ENCODE measurements at regions not wholly inside any gene's neighbourhood (a gene's known extent, or its start where the extent isn't known, plus 50 kb on each side); places are given as distances from the start of the nearest gene placed in this dataset.

GRCh38 chr4:66589183-66589582 is 918.9 kb upstream of the EPHA5 start:
- no peaks in the 10 kb centered on the region for H3K4me1 Mint-ChIP-seq
- DNase-seq (no peak), ATAC-seq (no peak)
- no peaks in the 10 kb centered on the region for H3K36me3 Mint-ChIP-seq
- H3K27me3 Mint-ChIP-seq, result no peaks in the 10 kb centered on the region
- no peak overlapping the region for H3K27ac Mint-ChIP-seq
- H3K4me3 Mint-ChIP-seq, result no peak overlapping the region
- POLR2A ChIA-PET, result no interaction called here
- H3K9me3 Mint-ChIP-seq, result peaks cover 0 to 13% (median 2%) of the 10 kb centered on the region in 9 donors

GRCh38 chr4:66585767-66586166 is 915.5 kb upstream of the EPHA5 start:
- Mint-ChIP-seq H3K27ac (no peak overlapping the region), H3K9me3 (peaks cover 0 to 4% (median 0%) of the 10 kb centered on the region in 9 donors), H3K4me1 (no peaks in the 10 kb centered on the region), H3K4me3 (no peak overlapping the region), H3K27me3 (no peaks in the 10 kb centered on the region), H3K36me3 (no peaks in the 10 kb centered on the region)
- no peak for DNase-seq
- POLR2A ChIA-PET, result no interaction called here
- ATAC-seq, result no peak

- no peak overlapping the region for H3K27ac Mint-ChIP-seq
- no peaks in the 10 kb centered on the region for H3K36me3 Mint-ChIP-seq
- no peaks in the 10 kb centered on the region for H3K4me1 Mint-ChIP-seq
- no peak for ATAC-seq
- POLR2A ChIA-PET, result no interaction called here
- H3K9me3 Mint-ChIP-seq, result peaks cover 0 to 3% (median 0%) of the 10 kb centered on the region in 9 donors
- no peak overlapping the region for H3K4me3 Mint-ChIP-seq
- DNase-seq, result no peak
- H3K27me3 Mint-ChIP-seq, result no peaks in the 10 kb centered on the region
These were observed 907.6 kb upstream of the EPHA5 start for GRCh38 chr4:66577922-66578321.

- no peaks in the 10 kb centered on the region for H3K4me1 Mint-ChIP-seq
- POLR2A ChIA-PET, result no interaction called here
- H3K27me3 Mint-ChIP-seq, result no peaks in the 10 kb centered on the region
These were observed 904.9 kb upstream of the EPHA5 start for GRCh38 chr4:66575008-66575696.

GRCh38 chr4:66574145-66574978 is 904.1 kb upstream of the EPHA5 start:
- H3K4me3 Mint-ChIP-seq, result no peak overlapping the region
- H3K36me3 Mint-ChIP-seq, result no peaks in the 10 kb centered on the region
- H3K27ac Mint-ChIP-seq, result no peak overlapping the region
- H3K27me3 Mint-ChIP-seq, result no peaks in the 10 kb centered on the region
- peaks cover 0 to 9% (median 3%) of the 10 kb centered on the region in 9 donors for H3K9me3 Mint-ChIP-seq
- DNase-seq (no peak), ATAC-seq (no peak)
- H3K4me1 Mint-ChIP-seq, result no peaks in the 10 kb centered on the region
- POLR2A ChIA-PET, result no interaction called here

More at GRCh38 chr4:66575008-66575696, 904.9 kb upstream of the EPHA5 start:
- H3K4me3 Mint-ChIP-seq, result no peak overlapping the region
- H3K27ac Mint-ChIP-seq, result no peak overlapping the region
- H3K36me3 Mint-ChIP-seq, result no peaks in the 10 kb centered on the region
- DNase-seq, result no peak
- H3K9me3 Mint-ChIP-seq, result peaks cover 0 to 9% (median 3%) of the 10 kb centered on the region in 9 donors
- ATAC-seq, result no peak

GRCh38 chr4:66572949-66573348 is 902.7 kb upstream of the EPHA5 start:
- DNase-seq (no peak), ATAC-seq (no peak)
- H3K4me1 Mint-ChIP-seq, result no peaks in the 10 kb centered on the region
- no peak overlapping the region for H3K4me3 Mint-ChIP-seq
- H3K9me3 Mint-ChIP-seq, result peaks cover 0 to 10% (median 4%) of the 10 kb centered on the region in 9 donors
- H3K27ac Mint-ChIP-seq, result no peak overlapping the region
- no peaks in the 10 kb centered on the region for H3K27me3 Mint-ChIP-seq
- POLR2A ChIA-PET, result no interaction called here
- H3K36me3 Mint-ChIP-seq, result no peaks in the 10 kb centered on the region

GRCh38 chr4:66571145-66571695 is 900.9 kb upstream of the EPHA5 start:
- POLR2A ChIA-PET, result no interaction called here
- no peak for ATAC-seq
- H3K27me3 Mint-ChIP-seq, result no peaks in the 10 kb centered on the region

GRCh38 chr4:66569228-66569627 is 898.9 kb upstream of the EPHA5 start:
- Mint-ChIP-seq H3K36me3 (no peaks in the 10 kb centered on the region), H3K27ac (no peak overlapping the region), H3K27me3 (no peaks in the 10 kb centered on the region), H3K4me1 (no peaks in the 10 kb centered on the region), H3K4me3 (no peak overlapping the region), H3K9me3 (peaks cover 0 to 10% (median 4%) of the 10 kb centered on the region in 9 donors)
- DNase-seq (no peak), ATAC-seq (no peak)
- POLR2A ChIA-PET, result no interaction called here

More at GRCh38 chr4:66571145-66571695, 900.9 kb upstream of the EPHA5 start:
- DNase-seq, result no peak
- no peaks in the 10 kb centered on the region for H3K4me1 Mint-ChIP-seq
- no peak overlapping the region for H3K27ac Mint-ChIP-seq
- no peak overlapping the region for H3K4me3 Mint-ChIP-seq
- peaks cover 0 to 10% (median 4%) of the 10 kb centered on the region in 9 donors for H3K9me3 Mint-ChIP-seq
- no peaks in the 10 kb centered on the region for H3K36me3 Mint-ChIP-seq

- no peak overlapping the region for H3K27ac Mint-ChIP-seq
- H3K27me3 Mint-ChIP-seq, result no peaks in the 10 kb centered on the region
- ATAC-seq (no peak), DNase-seq (no peak)
- no peaks in the 10 kb centered on the region for H3K4me1 Mint-ChIP-seq
- no peaks in the 10 kb centered on the region for H3K36me3 Mint-ChIP-seq
- peaks cover 0 to 10% (median 3%) of the 10 kb centered on the region in 9 donors for H3K9me3 Mint-ChIP-seq
- no peak overlapping the region for H3K4me3 Mint-ChIP-seq
- POLR2A ChIA-PET, result no interaction called here
These were observed 898.1 kb upstream of the EPHA5 start for GRCh38 chr4:66568431-66568830.

GRCh38 chr4:66568001-66568400 is 897.7 kb upstream of the EPHA5 start:
- H3K27ac Mint-ChIP-seq, result no peak overlapping the region
- no peaks in the 10 kb centered on the region for H3K4me1 Mint-ChIP-seq
- H3K36me3 Mint-ChIP-seq, result no peaks in the 10 kb centered on the region
- no peak overlapping the region for H3K4me3 Mint-ChIP-seq
- peaks cover 0 to 10% (median 3%) of the 10 kb centered on the region in 9 donors for H3K9me3 Mint-ChIP-seq
- DNase-seq (no peak), ATAC-seq (no peak)
- POLR2A ChIA-PET, result no interaction called here
- no peaks in the 10 kb centered on the region for H3K27me3 Mint-ChIP-seq

GRCh38 chr4:66567551-66567950 is 897.3 kb upstream of the EPHA5 start:
- H3K36me3 Mint-ChIP-seq, result no peaks in the 10 kb centered on the region
- no peaks in the 10 kb centered on the region for H3K27me3 Mint-ChIP-seq
- no peak overlapping the region for H3K27ac Mint-ChIP-seq
- ATAC-seq, result no peak
- POLR2A ChIA-PET, result no interaction called here
- H3K4me1 Mint-ChIP-seq, result no peaks in the 10 kb centered on the region
- peaks cover 0 to 10% (median 3%) of the 10 kb centered on the region in 9 donors for H3K9me3 Mint-ChIP-seq
- DNase-seq, result no peak
- H3K4me3 Mint-ChIP-seq, result no peak overlapping the region

- Mint-ChIP-seq H3K27me3 (no peaks in the 10 kb centered on the region), H3K27ac (no peak overlapping the region), H3K36me3 (no peaks in the 10 kb centered on the region), H3K9me3 (peaks cover 0 to 10% (median 0%) of the 10 kb centered on the region in 9 donors), H3K4me1 (no peaks in the 10 kb centered on the region), H3K4me3 (no peak overlapping the region)
- DNase-seq, result no peak
- POLR2A ChIA-PET, result no interaction called here
- no peak for ATAC-seq
These were observed 895.5 kb upstream of the EPHA5 start for GRCh38 chr4:66565801-66566200.

- Mint-ChIP-seq H3K27ac (no peak overlapping the region), H3K9me3 (peaks cover 0 to 10% (median 0%) of the 10 kb centered on the region in 9 donors), H3K36me3 (no peaks in the 10 kb centered on the region), H3K27me3 (no peaks in the 10 kb centered on the region), H3K4me1 (no peaks in the 10 kb centered on the region), H3K4me3 (no peak overlapping the region)
- no peak for ATAC-seq
- no peak for DNase-seq
- POLR2A ChIA-PET, result no interaction called here
These were observed 894.8 kb upstream of the EPHA5 start for GRCh38 chr4:66564901-66565651.

Data from naive thymus-derived CD8-positive, alpha-beta T cell (primary cell).